PC-3 (cell line): ENCODE measurements at regions not wholly inside any gene's neighbourhood (a gene's known extent, or its start where the extent isn't known, plus 50 kb on each side); places are given as distances from the start of the nearest gene placed in this dataset.

Source experiments
- ATAC-seq: fragments of 200-7000 bp; cut with Tn5 transposase; 2 replicates; pipeline ENCODE4 v1.9.1; 2020; ENCODE audit warnings: mild to moderate bottlenecking, moderate library complexity
- BruUV-seq: library from RNA; stranded (reverse); fragments of 400-500 nt; replicated peaks from 2 replicates; lab custom pipeline; 2021; lab: Mats Ljungman, UMichigan
- CTCF ChIA-PET: fragments of 300-600 bp; sonication (Branson Sonifier 250); formaldehyde crosslinking; loops from one replicate; lab custom pipeline; 2022; ENCODE audit warnings: antibody characterized with exemption; lab: Charles Lee
- POLR2A ChIA-PET: fragments of 300-600 bp; sonication (Branson Sonifier 250); formaldehyde crosslinking; loops from one replicate; lab custom pipeline; 2022; ENCODE audit warnings: antibody characterized with exemption; ENCODE audit not compliant: unreplicated experiment; lab: Charles Lee
- DNase-seq: peaks from one replicate; pipeline ENCODE4 v3.0.0-alpha.2; 2015
- H2AFZ ChIP-seq: fragments of 300-600 bp; sonication (generic); 2 replicates; pipeline ENCODE4 v1.6.0; 2016; ENCODE audit warnings: antibody characterized with exemption, low read length
- H3F3A ChIP-seq: fragments of 300-600 bp; sonication (generic); one replicate; pipeline ENCODE4 v1.6.0; 2017; ENCODE audit warnings: antibody characterized with exemption, low read length, control low read depth, mild to moderate bottlenecking; ENCODE audit not compliant: unreplicated experiment
- H3K27ac ChIP-seq: fragments of 300-600 bp; sonication (generic); 2 replicates; pipeline ENCODE4 v1.5.1; 2016; ENCODE audit warnings: mild to moderate bottlenecking, low read length
- H3K27me3 ChIP-seq: fragments of 300-600 bp; sonication (generic); 2 replicates; pipeline ENCODE4 v1.6.1; 2016; ENCODE audit warnings: low read length, mixed read lengths
- H3K36me3 ChIP-seq: fragments of 300-600 bp; sonication (generic); 2 replicates; pipeline ENCODE4 v1.6.1; 2016; ENCODE audit warnings: low read depth, mixed run types, low read length, mixed read lengths
- H3K4me1 ChIP-seq: fragments of 300-600 bp; sonication (generic); 2 replicates; pipeline ENCODE4 v1.5.1; 2016; ENCODE audit warnings: low read length; ENCODE audit not compliant: insufficient read depth
- H3K4me2 ChIP-seq: fragments of 300-600 bp; sonication (generic); 2 replicates; pipeline ENCODE4 v1.6.0; 2016; ENCODE audit warnings: low read length
- H3K4me3 ChIP-seq: fragments of 300-600 bp; sonication (generic); 2 replicates; pipeline ENCODE4 v1.5.1; 2016; ENCODE audit warnings: mild to moderate bottlenecking, low read length, mixed read lengths
- H3K79me2 ChIP-seq: fragments of 300-600 bp; sonication (generic); 2 replicates; pipeline ENCODE4 v1.6.1; 2017; ENCODE audit warnings: low read length, mixed read lengths
- H3K9ac ChIP-seq: fragments of 300-600 bp; sonication (generic); 2 replicates; pipeline ENCODE4 v1.6.0; 2016; ENCODE audit warnings: mild to moderate bottlenecking, low read length
- H3K9me2 ChIP-seq: fragments of 300-600 bp; sonication (generic); replicated peaks from 2 replicates; pipeline ENCODE4 v1.6.1; 2016; ENCODE audit warnings: mixed run types, low read length, mixed read lengths
- H3K9me3 ChIP-seq: fragments of 300-600 bp; sonication (generic); 2 replicates; pipeline ENCODE4 v1.6.1; 2016; ENCODE audit warnings: low read length, mixed read lengths
- H4K20me1 ChIP-seq: fragments of 300-600 bp; sonication (generic); 2 replicates; pipeline ENCODE4 v1.6.1; 2016; ENCODE audit warnings: low read length, mixed read lengths
- EZH2 ChIP-seq: fragments of 300-600 bp; sonication (generic); IDR thresholded peaks from one replicate; pipeline ENCODE4 v1.6.1; 2017; ENCODE audit warnings: antibody characterized with exemption, mild to moderate bottlenecking, low read length; ENCODE audit not compliant: unreplicated experiment
- EZH2phosphoT487 ChIP-seq: fragments of 300-600 bp; sonication (generic); IDR thresholded peaks from 2 replicates; pipeline ENCODE4 v1.6.1; 2018; ENCODE audit warnings: mild to moderate bottlenecking, antibody characterized with exemption, low read length, borderline replicate concordance
- intact Hi-C: fragments of 100-400 bp; cut with micrococcal nuclease; formaldehyde crosslinking; loops from 2 replicates; pipeline ENCODE4 v1.9.0; 2023
- TF ChIP-seq, protein P1 (sequence below): fragments of 300-600 bp; sonication (generic); conservative IDR thresholded peaks from 2 replicates; pipeline ENCODE4 v1.5.1; 2017; ENCODE audit warnings: antibody characterized with exemption, low read depth, mild to moderate bottlenecking, low read length

DNA sequence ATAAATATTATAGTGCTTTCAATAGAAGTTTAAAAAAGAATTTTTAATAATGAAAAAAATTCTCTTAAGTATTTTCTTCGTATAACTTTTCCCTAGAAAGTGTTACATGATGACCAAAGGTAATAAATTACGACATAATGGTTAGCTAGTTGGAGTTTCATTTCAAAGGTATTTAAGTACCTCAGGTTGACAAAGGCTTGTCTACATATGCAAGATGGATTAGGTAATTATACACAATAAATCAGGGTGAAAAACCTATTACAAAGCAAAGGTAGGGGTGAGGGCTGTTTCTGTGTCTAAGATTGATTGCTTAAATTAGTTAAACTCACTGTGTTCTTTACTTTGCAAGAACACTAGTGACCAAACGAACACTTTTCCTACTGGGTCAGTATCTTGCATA, 508.5 kb upstream of the FAT1 start:
- Histone ChIP-seq H3K4me3 (no peak overlapping the region), H3K9ac (no peak overlapping the region), H3K79me2 (no peaks in the 10 kb centered on the region), H2AFZ (no peak overlapping the region), H4K20me1 (no peaks in the 10 kb centered on the region), H3K9me2 (no peaks in the 10 kb centered on the region), H3K9me3 (no peaks in the 10 kb centered on the region), H3F3A (no peaks in the 10 kb centered on the region), H3K36me3 (no peaks in the 10 kb centered on the region), H3K27me3 (no peaks in the 10 kb centered on the region), H3K4me2 (no peak overlapping the region), H3K27ac (no peak overlapping the region), H3K4me1 (peaks cover 18% of the 10 kb centered on the region)
- TF ChIP-seq EZH2 (no peak), EZH2phosphoT487 (no peak)
- TF ChIP-seq, protein P1, sequence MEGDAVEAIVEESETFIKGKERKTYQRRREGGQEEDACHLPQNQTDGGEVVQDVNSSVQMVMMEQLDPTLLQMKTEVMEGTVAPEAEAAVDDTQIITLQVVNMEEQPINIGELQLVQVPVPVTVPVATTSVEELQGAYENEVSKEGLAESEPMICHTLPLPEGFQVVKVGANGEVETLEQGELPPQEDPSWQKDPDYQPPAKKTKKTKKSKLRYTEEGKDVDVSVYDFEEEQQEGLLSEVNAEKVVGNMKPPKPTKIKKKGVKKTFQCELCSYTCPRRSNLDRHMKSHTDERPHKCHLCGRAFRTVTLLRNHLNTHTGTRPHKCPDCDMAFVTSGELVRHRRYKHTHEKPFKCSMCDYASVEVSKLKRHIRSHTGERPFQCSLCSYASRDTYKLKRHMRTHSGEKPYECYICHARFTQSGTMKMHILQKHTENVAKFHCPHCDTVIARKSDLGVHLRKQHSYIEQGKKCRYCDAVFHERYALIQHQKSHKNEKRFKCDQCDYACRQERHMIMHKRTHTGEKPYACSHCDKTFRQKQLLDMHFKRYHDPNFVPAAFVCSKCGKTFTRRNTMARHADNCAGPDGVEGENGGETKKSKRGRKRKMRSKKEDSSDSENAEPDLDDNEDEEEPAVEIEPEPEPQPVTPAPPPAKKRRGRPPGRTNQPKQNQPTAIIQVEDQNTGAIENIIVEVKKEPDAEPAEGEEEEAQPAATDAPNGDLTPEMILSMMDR: no peak
- intact Hi-C loops: no loop called here
- BruUV-seq: no TSS peak
- DNase-seq: no peak
- no peak for ATAC-seq
- ChIA-PET POLR2A (no interaction called here), CTCF (no interaction called here)

DNA sequence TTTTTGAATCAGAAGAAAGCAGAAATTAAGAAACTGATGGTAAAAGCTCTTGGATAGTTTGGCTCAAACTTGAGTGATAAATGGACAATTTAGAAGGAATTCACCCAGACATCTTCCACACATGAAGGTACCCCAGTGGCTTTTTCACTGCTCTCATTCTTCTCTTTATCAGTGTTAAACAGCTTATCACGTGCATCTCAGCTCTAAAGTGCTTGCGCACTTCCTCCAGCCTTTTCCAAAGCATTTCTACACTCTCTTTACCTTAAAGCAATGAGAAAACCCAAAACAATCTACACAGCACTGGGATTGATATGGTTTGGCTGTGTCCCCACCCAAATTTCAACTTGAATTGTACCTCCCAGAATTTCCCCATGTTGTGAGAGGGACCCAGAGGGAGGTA, 509.1 kb upstream of the FAT1 start:
- no peak overlapping the region for H3K27ac ChIP-seq
- ATAC-seq (no peak), DNase-seq (no peak)
- H4K20me1 ChIP-seq: no peaks in the 10 kb centered on the region
- ChIA-PET POLR2A (no interaction called here), CTCF (no interaction called here)
- no peaks in the 10 kb centered on the region for H3K27me3 ChIP-seq
- no peaks in the 10 kb centered on the region for H3K79me2 ChIP-seq
- H3K4me2 ChIP-seq: no peak overlapping the region
- no peaks in the 10 kb centered on the region for H3K9me3 ChIP-seq
- intact Hi-C loops: no loop called here
- H3K9me2 ChIP-seq: no peaks in the 10 kb centered on the region
- H3K4me3 ChIP-seq: no peak overlapping the region
- no peak overlapping the region for H2AFZ ChIP-seq
- peaks cover 14% of the 10 kb centered on the region for H3K4me1 ChIP-seq
- no peak overlapping the region for H3K9ac ChIP-seq
- no peaks in the 10 kb centered on the region for H3F3A ChIP-seq
- TF ChIP-seq EZH2: no peak
- TF ChIP-seq EZH2phosphoT487: no peak
- TF ChIP-seq, protein P1: no peak
- no peaks in the 10 kb centered on the region for H3K36me3 ChIP-seq
- no TSS peak for BruUV-seq

DNA sequence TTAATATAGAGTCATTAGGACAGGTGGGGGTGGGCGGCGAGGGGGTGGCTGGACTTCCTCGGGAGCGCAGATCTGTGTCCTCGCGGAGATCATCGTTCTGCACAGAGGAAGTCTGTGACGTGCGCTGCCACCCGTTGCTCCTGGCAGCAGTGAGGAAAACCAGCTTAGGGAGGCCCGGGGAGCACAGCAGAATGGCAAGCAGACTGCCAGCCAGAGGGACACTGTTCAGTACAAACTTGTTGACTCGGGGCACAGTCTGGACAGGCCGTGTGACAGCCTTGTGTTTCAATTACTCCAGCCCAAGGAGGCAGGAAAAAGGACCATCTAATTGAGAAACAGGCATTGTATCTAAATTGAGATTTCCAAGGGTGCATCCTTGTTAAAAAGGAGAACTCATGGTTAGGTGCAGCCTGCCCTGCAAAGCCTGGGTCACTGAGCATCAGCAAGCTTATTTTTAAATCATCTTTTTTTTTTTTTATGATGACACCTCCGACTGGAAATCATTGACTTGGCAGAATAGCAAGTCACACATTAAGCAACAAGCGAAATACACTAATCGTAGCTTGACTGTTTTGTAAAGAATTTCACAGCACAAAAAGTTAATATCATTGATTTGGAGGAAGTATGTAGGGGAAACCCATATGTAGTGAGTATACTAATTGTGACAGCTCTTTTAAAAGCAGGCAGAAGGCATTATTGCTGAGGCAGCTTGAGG, 512.0 kb upstream of the FAT1 start:
- Histone ChIP-seq H3K27me3 (no peaks in the 10 kb centered on the region), H3K36me3 (no peaks in the 10 kb centered on the region), H3K9me2 (no peaks in the 10 kb centered on the region), H3K9me3 (no peaks in the 10 kb centered on the region), H3K4me1 (peaks cover 4% of the 10 kb centered on the region; the same call in 1 of the 2 replicates), H4K20me1 (no peaks in the 10 kb centered on the region), H3K4me3 (no peak overlapping the region), H3F3A (no peaks in the 10 kb centered on the region), H3K9ac (no peak overlapping the region), H3K4me2 (peak overlapping the region; percentile 41; the same call in 1 of the 2 replicates), H3K27ac (no peak overlapping the region), H2AFZ (peak overlapping the region; percentile 67), H3K79me2 (no peaks in the 10 kb centered on the region)
- intact Hi-C loops: no loop called here
- ChIA-PET CTCF (no interaction called here), POLR2A (no interaction called here)
- TF ChIP-seq EZH2phosphoT487 (no peak), EZH2 (no peak)
- TF ChIP-seq, protein P1: no peak
- ATAC-seq: peak; percentile 48
- DNase-seq: peak; percentile 1
- no TSS peak for BruUV-seq
